Ectodermal cell (in vitro differentiated cells): ENCODE measurements at regions not wholly inside any gene's neighbourhood (a gene's known extent, or its start where the extent isn't known, plus 50 kb on each side); places are given as distances from the start of the nearest gene placed in this dataset.

Experiments used
- H3K27ac ChIP-seq: 2 replicates; pipeline ENCODE4 v1.7.0; 2013; ENCODE audit warnings: mild to moderate bottlenecking, low read depth, low read length; ENCODE audit not compliant: insufficient read depth, poor library complexity, severe bottlenecking
- H3K27me3 ChIP-seq: 2 replicates; pipeline ENCODE4 v1.7.0; 2013; ENCODE audit warnings: mild to moderate bottlenecking, low read length; ENCODE audit not compliant: insufficient read depth, control insufficient read depth, poor library complexity, severe bottlenecking
- H3K36me3 ChIP-seq: one replicate; pipeline ENCODE4 v1.7.0; 2013; ENCODE audit warnings: low read length; ENCODE audit not compliant: control insufficient read depth, insufficient read depth
- H3K4me1 ChIP-seq: one replicate; pipeline ENCODE4 v1.7.0; 2013; ENCODE audit warnings: low read length; ENCODE audit not compliant: control insufficient read depth, insufficient read depth
- H3K4me3 ChIP-seq: 2 replicates; pipeline ENCODE4 v1.7.0; 2013; ENCODE audit warnings: low read depth, low read length, control low read depth; ENCODE audit not compliant: insufficient read depth
- H3K9me3 ChIP-seq: 2 replicates; pipeline ENCODE4 v1.7.0; 2013; ENCODE audit warnings: mild to moderate bottlenecking, low read length, moderate library complexity; ENCODE audit not compliant: control insufficient read depth
- WGBS, 2 experiments: methylation state at CpG; one replicate each; pipeline ENCODE4 v1.1.7; 2013; ENCODE audit warnings: missing lambda C conversion rate in 2 of 2; 5-methylcytosine and 5-hydroxymethylcytosine counted together

GRCh38 chr12:11568155-11568761 lies 81.2 kb upstream of the ETV6 start:
- H3K4me1 ChIP-seq, result no peaks in the 10 kb centered on the region
- no peaks in the 10 kb centered on the region for H3K27me3 ChIP-seq
- no peaks in the 10 kb centered on the region for H3K9me3 ChIP-seq
- no peak overlapping the region for H3K4me3 ChIP-seq
- H3K27ac ChIP-seq, result no peak overlapping the region
- 89% methylated on average over 3 of the region's 3 CpGs for WGBS, 2 experiments
- no peaks in the 10 kb centered on the region for H3K36me3 ChIP-seq

GRCh38 chr12:11568762-11569478 lies 80.6 kb upstream of the ETV6 start:
- WGBS, 2 experiments, result 90 to 93% methylated on average over 8 of the region's 8 CpGs
- Histone ChIP-seq H3K36me3 (no peaks in the 10 kb centered on the region), H3K9me3 (no peaks in the 10 kb centered on the region), H3K27me3 (no peaks in the 10 kb centered on the region), H3K27ac (no peak overlapping the region), H3K4me1 (no peaks in the 10 kb centered on the region), H3K4me3 (no peak overlapping the region)

GRCh38 chr12:11569716-11570115 lies 79.8 kb upstream of the ETV6 start:
- H3K36me3 ChIP-seq, result no peaks in the 10 kb centered on the region

GRCh38 chr12:11573880-11574279 lies 75.6 kb upstream of the ETV6 start:
- H3K27me3 ChIP-seq, result no peaks in the 10 kb centered on the region
- H3K9me3 ChIP-seq, result no peaks in the 10 kb centered on the region
- H3K4me3 ChIP-seq, result no peak overlapping the region
- WGBS, 2 experiments, result 94% methylated on average over 2 of the region's 2 CpGs; no CpG with 5 or more reads in 1 of the 2 experiments
- H3K27ac ChIP-seq, result no peak overlapping the region
- H3K4me1 ChIP-seq, result no peaks in the 10 kb centered on the region
- H3K36me3 ChIP-seq, result no peaks in the 10 kb centered on the region

More at GRCh38 chr12:11569716-11570115, 79.8 kb upstream of the ETV6 start:
- Histone ChIP-seq H3K27me3 (no peaks in the 10 kb centered on the region), H3K4me3 (no peak overlapping the region), H3K27ac (no peak overlapping the region), H3K9me3 (no peaks in the 10 kb centered on the region), H3K4me1 (no peaks in the 10 kb centered on the region)

- WGBS, 2 experiments, result 88% methylated on average over 1 of the region's 1 CpG
- no peaks in the 10 kb centered on the region for H3K4me1 ChIP-seq
- no peak overlapping the region for H3K27ac ChIP-seq
- H3K4me3 ChIP-seq, result no peak overlapping the region
- no peaks in the 10 kb centered on the region for H3K27me3 ChIP-seq
- no peaks in the 10 kb centered on the region for H3K9me3 ChIP-seq
- no peaks in the 10 kb centered on the region for H3K36me3 ChIP-seq
These were observed 73.4 kb upstream of the ETV6 start for GRCh38 chr12:11576104-11576503.

- no peaks in the 10 kb centered on the region for H3K36me3 ChIP-seq
- no peaks in the 10 kb centered on the region for H3K9me3 ChIP-seq
- no peaks in the 10 kb centered on the region for H3K4me1 ChIP-seq
- 86 to 88% methylated on average over 3 of the region's 4 CpGs for WGBS, 2 experiments
- H3K27ac ChIP-seq, result no peak overlapping the region
- H3K27me3 ChIP-seq, result no peaks in the 10 kb centered on the region
- no peak overlapping the region for H3K4me3 ChIP-seq
These were observed 71.7 kb upstream of the ETV6 start for GRCh38 chr12:11577658-11578260.

- WGBS, 2 experiments, result 87 to 96% methylated on average over 3 of the region's 3 CpGs
- H3K27me3 ChIP-seq, result no peaks in the 10 kb centered on the region
These were observed 70.9 kb upstream of the ETV6 start for GRCh38 chr12:11578461-11578993.

GRCh38 chr12:11580125-11580751 lies 69.2 kb upstream of the ETV6 start:
- no peaks in the 10 kb centered on the region for H3K27me3 ChIP-seq
- H3K4me3 ChIP-seq, result no peak overlapping the region
- WGBS, 2 experiments, result 82 to 87% methylated on average over 2 of the region's 2 CpGs
- H3K9me3 ChIP-seq, result no peaks in the 10 kb centered on the region
- H3K27ac ChIP-seq, result no peak overlapping the region
- H3K36me3 ChIP-seq, result no peaks in the 10 kb centered on the region
- H3K4me1 ChIP-seq, result no peaks in the 10 kb centered on the region

More at GRCh38 chr12:11578461-11578993, 70.9 kb upstream of the ETV6 start:
- Histone ChIP-seq H3K4me1 (no peaks in the 10 kb centered on the region), H3K27ac (no peak overlapping the region), H3K9me3 (no peaks in the 10 kb centered on the region), H3K36me3 (no peaks in the 10 kb centered on the region), H3K4me3 (no peak overlapping the region)

GRCh38 chr12:11581179-11581755 lies 68.2 kb upstream of the ETV6 start:
- no peaks in the 10 kb centered on the region for H3K4me1 ChIP-seq
- H3K27me3 ChIP-seq, result no peaks in the 10 kb centered on the region
- H3K9me3 ChIP-seq, result no peaks in the 10 kb centered on the region
- H3K27ac ChIP-seq, result no peak overlapping the region
- 31 to 32% methylated on average over 2 of the region's 2 CpGs for WGBS, 2 experiments
- no peak overlapping the region for H3K4me3 ChIP-seq
- H3K36me3 ChIP-seq, result no peaks in the 10 kb centered on the region
